GM23338 (cell line): ENCODE measurements at regions not wholly inside any gene's neighbourhood (a gene's known extent, or its start where the extent isn't known, plus 50 kb on each side); places are given as distances from the start of the nearest gene placed in this dataset.

ENCODE experiments used
- ATAC-seq: fragments of 200-7000 bp; cut with Tn5 transposase; 3 replicates; pipeline ENCODE4 v1.9.1; 2020
- DNase-seq: peaks from one replicate; pipeline ENCODE4 v3.0.0-alpha.2; 2015; ENCODE audit warnings: low spot score
- H2AFZ ChIP-seq: fragments of 200-600 bp; sonication (generic); 2 replicates; pipeline ENCODE4 v1.8.0; 2016; ENCODE audit warnings: antibody characterized with exemption, mild to moderate bottlenecking, moderate library complexity
- H3F3A ChIP-seq: fragments of 200-600 bp; sonication (generic); replicated peaks from 2 replicates; pipeline ENCODE4 v1.8.0; 2017; ENCODE audit warnings: antibody characterized with exemption, mixed run types, low read depth
- H3K27ac ChIP-seq: fragments of 200-600 bp; sonication (generic); 2 replicates; pipeline ENCODE4 v1.6.1; 2016; ENCODE audit warnings: low read depth
- H3K27me3 ChIP-seq: fragments of 200-600 bp; sonication (generic); 2 replicates; pipeline ENCODE4 v1.8.0; 2016; ENCODE audit warnings: mild to moderate bottlenecking, mixed run types, moderate library complexity; ENCODE audit not compliant: insufficient read depth
- H3K36me3 ChIP-seq: fragments of 200-600 bp; sonication (generic); 2 replicates; pipeline ENCODE4 v1.8.0; 2016; ENCODE audit warnings: mild to moderate bottlenecking; ENCODE audit not compliant: insufficient read depth
- H3K4me1 ChIP-seq: fragments of 200-600 bp; sonication (generic); 2 replicates; pipeline ENCODE4 v1.8.0; 2016; ENCODE audit warnings: mild to moderate bottlenecking, moderate library complexity; ENCODE audit not compliant: insufficient read depth
- H3K4me2 ChIP-seq: fragments of 200-600 bp; sonication (generic); 2 replicates; pipeline ENCODE4 v1.7.1; 2017; ENCODE audit warnings: mixed run types
- H3K4me3 ChIP-seq: fragments of 200-600 bp; sonication (generic); 2 replicates; pipeline ENCODE4 v1.6.1; 2016; ENCODE audit warnings: mixed run types
- H3K79me2 ChIP-seq: fragments of 200-600 bp; sonication (generic); replicated peaks from 2 replicates; pipeline ENCODE4 v1.8.0; 2017; ENCODE audit warnings: mild to moderate bottlenecking; ENCODE audit not compliant: insufficient read depth
- H3K9me2 ChIP-seq: fragments of 200-600 bp; sonication (generic); 2 replicates; pipeline ENCODE4 v1.8.0; 2017; ENCODE audit not compliant: insufficient read depth
- H4K20me1 ChIP-seq: fragments of 200-600 bp; sonication (generic); replicated peaks from 2 replicates; pipeline ENCODE4 v1.8.0; 2017; ENCODE audit warnings: mild to moderate bottlenecking; ENCODE audit not compliant: insufficient read depth
- H3K27ac Mint-ChIP-seq: 2 replicates; pipeline ENCODE4 v1.8.0; 2020; ENCODE audit warnings: inconsistent platforms, mild to moderate bottlenecking, moderate library complexity, mixed read lengths
- H3K27me3 Mint-ChIP-seq: 3 replicates; pipeline ENCODE4 v1.8.0; 2022; ENCODE audit warnings: low read depth, mild to moderate bottlenecking, moderate library complexity, mixed read lengths, inconsistent platforms; ENCODE audit not compliant: insufficient read depth, poor library complexity
- H3K36me3 Mint-ChIP-seq: 3 replicates; pipeline ENCODE4 v1.8.0; 2021; ENCODE audit warnings: low read depth, mild to moderate bottlenecking, inconsistent platforms, moderate library complexity, mixed read lengths
- H3K4me1 Mint-ChIP-seq: 3 replicates; pipeline ENCODE4 v1.8.0; 2020; ENCODE audit warnings: mild to moderate bottlenecking, inconsistent platforms, mixed read lengths
- H3K4me3 Mint-ChIP-seq: 3 replicates; pipeline ENCODE4 v1.8.0; 2021; ENCODE audit warnings: moderate library complexity, mild to moderate bottlenecking, inconsistent platforms, mixed read lengths
- H3K9me3 Mint-ChIP-seq: 3 replicates; pipeline ENCODE4 v1.8.0; 2020; ENCODE audit warnings: moderate library complexity, mild to moderate bottlenecking, inconsistent platforms, mixed read lengths
- CREB1 ChIP-seq: fragments of 250-450 bp; sonication (Bioruptor Pico); IDR thresholded peaks from 2 replicates; pipeline ENCODE4 v1.5.0; 2020; ENCODE audit warnings: low read depth, mild to moderate bottlenecking, moderate library complexity
- EZH2 ChIP-seq: fragments of 200-600 bp; sonication (generic); IDR thresholded peaks from one replicate; pipeline ENCODE4 v1.8.0; 2017; ENCODE audit warnings: antibody characterized with exemption, mild to moderate bottlenecking, low read depth; ENCODE audit not compliant: unreplicated experiment
- EZH2phosphoT487 ChIP-seq: fragments of 200-600 bp; sonication (generic); IDR thresholded peaks from one replicate; pipeline ENCODE4 v1.8.1; 2018; ENCODE audit warnings: antibody characterized with exemption; ENCODE audit not compliant: unreplicated experiment
- JUNB ChIP-seq: IDR thresholded peaks from one replicate; pipeline ENCODE4 v1.6.1; 2016; ENCODE audit warnings: antibody characterized with exemption; ENCODE audit not compliant: unreplicated experiment
- STAT1 ChIP-seq: IDR thresholded peaks from one replicate; pipeline ENCODE4 v1.6.1; 2016; ENCODE audit warnings: antibody characterized with exemption; ENCODE audit not compliant: unreplicated experiment
- TF ChIP-seq, protein P1 (sequence below): IDR thresholded peaks from one replicate; pipeline ENCODE4 v1.6.1; 2018; ENCODE audit warnings: antibody characterized with exemption; ENCODE audit not compliant: unreplicated experiment
- TF ChIP-seq, protein P2 (sequence below), 2 experiments: fragments of 200-600 bp in 1 of 2; sonication (generic) in 1 of 2; conservative IDR thresholded peaks; 2 replicates each; pipeline versions ENCODE4 v1.5.1 to v1.6.1; 2016 to 2017; ENCODE audit warnings: antibody characterized with exemption in 2 of 2, low read depth in 2 of 2, mild to moderate bottlenecking in 2 of 2, moderate library complexity in 1 of 2

DNA sequence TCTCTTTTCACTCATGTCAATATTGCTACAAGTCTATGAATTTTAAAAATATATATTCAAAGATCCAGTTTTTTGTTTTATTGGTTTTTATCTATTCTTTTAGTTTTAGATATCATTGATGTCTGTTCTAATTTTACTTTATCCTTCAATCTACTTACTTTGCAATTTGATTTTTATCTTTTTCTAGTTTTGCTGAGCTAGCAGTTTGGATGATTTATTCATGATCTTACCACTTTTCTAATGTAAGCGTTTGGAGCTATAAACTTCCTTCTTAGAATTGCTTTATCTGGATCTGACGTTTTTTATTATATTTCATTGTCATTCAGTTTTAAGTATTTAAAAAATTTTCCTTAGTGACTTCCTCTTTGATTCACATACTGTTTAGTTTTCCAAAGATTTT is 664.5 kb upstream of the VSTM2A start:
- no peaks in the 10 kb centered on the region for H3F3A ChIP-seq
- Mint-ChIP-seq H3K9me3 (peaks cover 2% of the 10 kb centered on the region; the same call in 1 of the 3 replicates), H3K4me3 (no peak overlapping the region), H3K27me3 (no peaks in the 10 kb centered on the region), H3K27ac (no peak overlapping the region), H3K36me3 (no peaks in the 10 kb centered on the region; the same call in 2 of the 3 replicates), H3K4me1 (no peaks in the 10 kb centered on the region)
- no peaks in the 10 kb centered on the region for H3K36me3 ChIP-seq
- H3K79me2 ChIP-seq = no peaks in the 10 kb centered on the region
- H3K9me2 ChIP-seq = 0 out of 2 replicates have a peak, but pooled peaks cover 3% of the 10 kb centered on the region
- no peak overlapping the region for H3K27ac ChIP-seq
- no peak for TF ChIP-seq EZH2
- no peak for TF ChIP-seq STAT1
- TF ChIP-seq, protein P1, sequence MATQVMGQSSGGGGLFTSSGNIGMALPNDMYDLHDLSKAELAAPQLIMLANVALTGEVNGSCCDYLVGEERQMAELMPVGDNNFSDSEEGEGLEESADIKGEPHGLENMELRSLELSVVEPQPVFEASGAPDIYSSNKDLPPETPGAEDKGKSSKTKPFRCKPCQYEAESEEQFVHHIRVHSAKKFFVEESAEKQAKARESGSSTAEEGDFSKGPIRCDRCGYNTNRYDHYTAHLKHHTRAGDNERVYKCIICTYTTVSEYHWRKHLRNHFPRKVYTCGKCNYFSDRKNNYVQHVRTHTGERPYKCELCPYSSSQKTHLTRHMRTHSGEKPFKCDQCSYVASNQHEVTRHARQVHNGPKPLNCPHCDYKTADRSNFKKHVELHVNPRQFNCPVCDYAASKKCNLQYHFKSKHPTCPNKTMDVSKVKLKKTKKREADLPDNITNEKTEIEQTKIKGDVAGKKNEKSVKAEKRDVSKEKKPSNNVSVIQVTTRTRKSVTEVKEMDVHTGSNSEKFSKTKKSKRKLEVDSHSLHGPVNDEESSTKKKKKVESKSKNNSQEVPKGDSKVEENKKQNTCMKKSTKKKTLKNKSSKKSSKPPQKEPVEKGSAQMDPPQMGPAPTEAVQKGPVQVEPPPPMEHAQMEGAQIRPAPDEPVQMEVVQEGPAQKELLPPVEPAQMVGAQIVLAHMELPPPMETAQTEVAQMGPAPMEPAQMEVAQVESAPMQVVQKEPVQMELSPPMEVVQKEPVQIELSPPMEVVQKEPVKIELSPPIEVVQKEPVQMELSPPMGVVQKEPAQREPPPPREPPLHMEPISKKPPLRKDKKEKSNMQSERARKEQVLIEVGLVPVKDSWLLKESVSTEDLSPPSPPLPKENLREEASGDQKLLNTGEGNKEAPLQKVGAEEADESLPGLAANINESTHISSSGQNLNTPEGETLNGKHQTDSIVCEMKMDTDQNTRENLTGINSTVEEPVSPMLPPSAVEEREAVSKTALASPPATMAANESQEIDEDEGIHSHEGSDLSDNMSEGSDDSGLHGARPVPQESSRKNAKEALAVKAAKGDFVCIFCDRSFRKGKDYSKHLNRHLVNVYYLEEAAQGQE = no peak
- no peak for TF ChIP-seq EZH2phosphoT487
- no peak for TF ChIP-seq JUNB
- no peak for TF ChIP-seq CREB1
- H3K4me2 ChIP-seq = no peak overlapping the region
- no peak overlapping the region for H3K4me3 ChIP-seq
- ATAC-seq (no peak), DNase-seq (no peak)
- H3K27me3 ChIP-seq = no peaks in the 10 kb centered on the region
- no peaks in the 10 kb centered on the region for H4K20me1 ChIP-seq
- no peak overlapping the region for H2AFZ ChIP-seq
- no peaks in the 10 kb centered on the region for H3K4me1 ChIP-seq

DNA sequence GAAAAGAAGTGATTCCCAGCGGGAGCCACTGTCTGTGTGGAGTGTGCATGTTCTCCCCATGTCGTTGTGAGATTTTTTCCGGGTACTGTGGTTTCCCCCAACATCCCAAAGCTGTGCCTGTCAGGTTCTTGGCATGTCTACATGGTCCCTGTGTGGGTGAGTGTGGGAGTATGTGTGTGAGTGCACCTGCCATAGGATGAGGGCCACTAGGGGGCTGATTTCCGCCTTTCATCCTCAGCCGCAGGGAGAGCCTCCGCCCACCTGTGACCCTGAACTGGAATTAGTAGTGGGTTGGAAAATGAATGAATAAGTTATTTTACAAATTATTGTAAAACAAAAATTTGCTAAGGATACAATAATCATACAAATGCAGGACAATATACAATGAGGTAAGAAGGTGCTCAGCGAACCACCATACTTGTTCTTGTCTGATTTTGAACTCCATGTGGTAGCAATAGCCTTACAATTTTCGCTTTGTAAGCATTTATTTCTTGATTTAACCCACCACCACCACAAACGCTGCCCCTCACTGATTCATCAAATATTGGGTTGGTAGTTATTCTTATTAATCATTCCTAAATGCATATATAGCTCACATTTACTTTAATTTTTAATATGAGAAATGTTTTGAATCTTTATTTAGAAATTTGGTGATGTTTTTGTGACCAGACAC is 641.2 kb upstream of the VSTM2A start:
- Mint-ChIP-seq H3K4me1 (peaks cover 6% of the 10 kb centered on the region), H3K27ac (no peak overlapping the region), H3K27me3 (peaks cover 2% of the 10 kb centered on the region), H3K9me3 (peaks cover 4% of the 10 kb centered on the region; the same call in 1 of the 3 replicates), H3K4me3 (no peak overlapping the region), H3K36me3 (peaks cover 4% of the 10 kb centered on the region; the same call in 2 of the 3 replicates)
- Histone ChIP-seq H3K36me3 (no peaks in the 10 kb centered on the region; the same call in 1 of the 2 replicates), H3K4me3 (no peak overlapping the region), H3F3A (no peaks in the 10 kb centered on the region), H3K27me3 (no peaks in the 10 kb centered on the region), H3K79me2 (no peaks in the 10 kb centered on the region), H3K4me2 (no peak overlapping the region), H2AFZ (no peak overlapping the region), H3K4me1 (peaks cover 3% of the 10 kb centered on the region; the same call in 1 of the 2 replicates), H3K27ac (no peak overlapping the region), H3K9me2 (peaks cover 25% of the 10 kb centered on the region), H4K20me1 (no peaks in the 10 kb centered on the region)
- ATAC-seq (no peak; the same call in 2 of the 3 replicates), DNase-seq (peak; percentile 7)
- TF ChIP-seq, protein P2, sequence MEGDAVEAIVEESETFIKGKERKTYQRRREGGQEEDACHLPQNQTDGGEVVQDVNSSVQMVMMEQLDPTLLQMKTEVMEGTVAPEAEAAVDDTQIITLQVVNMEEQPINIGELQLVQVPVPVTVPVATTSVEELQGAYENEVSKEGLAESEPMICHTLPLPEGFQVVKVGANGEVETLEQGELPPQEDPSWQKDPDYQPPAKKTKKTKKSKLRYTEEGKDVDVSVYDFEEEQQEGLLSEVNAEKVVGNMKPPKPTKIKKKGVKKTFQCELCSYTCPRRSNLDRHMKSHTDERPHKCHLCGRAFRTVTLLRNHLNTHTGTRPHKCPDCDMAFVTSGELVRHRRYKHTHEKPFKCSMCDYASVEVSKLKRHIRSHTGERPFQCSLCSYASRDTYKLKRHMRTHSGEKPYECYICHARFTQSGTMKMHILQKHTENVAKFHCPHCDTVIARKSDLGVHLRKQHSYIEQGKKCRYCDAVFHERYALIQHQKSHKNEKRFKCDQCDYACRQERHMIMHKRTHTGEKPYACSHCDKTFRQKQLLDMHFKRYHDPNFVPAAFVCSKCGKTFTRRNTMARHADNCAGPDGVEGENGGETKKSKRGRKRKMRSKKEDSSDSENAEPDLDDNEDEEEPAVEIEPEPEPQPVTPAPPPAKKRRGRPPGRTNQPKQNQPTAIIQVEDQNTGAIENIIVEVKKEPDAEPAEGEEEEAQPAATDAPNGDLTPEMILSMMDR (conservative IDR thresholded peaks at IDR 0.05; ENCODE audit: low read depth in 2 of 2) = peak; percentile 45 to 55
- no peak for TF ChIP-seq EZH2phosphoT487
